ENCODE measurements at regions not wholly inside any gene's neighbourhood (a gene's known extent, or its start where the extent isn't known, plus 50 kb on each side); places are given as distances from the start of the nearest gene placed in this dataset.

GRCh38 chrX:126658447-126658846 is 105.8 kb upstream of the DCAF12L1 start:
- Histone ChIP-seq H2AFZ (ENCODE audit: low read length) (no peak overlapping the region), H3K4me3 (replicated peaks in 1 of 3; ENCODE audit: insufficient read depth in 1 of 3, low read depth in 2 of 3, low read length in 3 of 3) (no peak overlapping the region), H3K27ac (ENCODE audit: extremely low read length, insufficient read depth, low read length) (no peak overlapping the region), H3K36me3 (replicated peaks in 1 of 2; ENCODE audit: control insufficient read depth in 1 of 2, insufficient read depth in 2 of 2, low read length in 2 of 2) (no peaks in the 10 kb centered on the region), H3K27me3 (ENCODE audit: control insufficient read depth in 1 of 2, insufficient read depth in 2 of 2, low read length in 2 of 2) (no peaks in the 10 kb centered on the region), H3K4me1 (ENCODE audit: insufficient read depth, low read length) (no peaks in the 10 kb centered on the region), H4K20me1 (ENCODE audit: insufficient read depth, low read length) (no peaks in the 10 kb centered on the region), H3K4me2 (ENCODE audit: low read depth, low read length) (no peak overlapping the region), H3K79me2 (ENCODE audit: insufficient read depth, low read length) (no peaks in the 10 kb centered on the region), H3K9me3 (ENCODE audit: low read length) (peaks cover 20% of the 10 kb centered on the region), H3K9ac (ENCODE audit: insufficient read depth, low read depth, low read length) (no peak overlapping the region)
- BruUV-seq (replicated peaks): no TSS peak
- DNase-seq (ENCODE audit: low spot score) (no peak), FAIRE-seq (no peak), ATAC-seq (no peak)
- ChIA-PET CTCF (ENCODE audit: low intra/inter-chr PET ratio, low total read pairs) (no interaction called here), POLR2A (no interaction called here)
- WGBS (ENCODE audit: low lambda C conversion rate): 18% methylated on average over 3 of the region's 3 CpGs
- intact Hi-C loops (cut with micrococcal nuclease; ENCODE audit: unreplicated experiment): no loop called here
- in situ Hi-C loops (cut with HindIII; ENCODE audit: extremely low pct_ligation_motif_present, low pct_unique_long_range_greater_than_20kb): no loop called here
- TF ChIP-seq SIN3A (IDR thresholded peaks at IDR 0.05; ENCODE audit: borderline replicate concordance, low read depth, low read length) (no peak), BRF2 (CRISPR knock-in tag; IDR thresholded peaks at IDR 0.05) (no peak), PATZ1 (CRISPR knock-in tag; IDR thresholded peaks at IDR 0.05) (no peak), EHMT2 (IDR thresholded peaks at IDR 0.05; ENCODE audit: borderline replicate concordance, low read depth, low read length) (no peak), DMAP1 (CRISPR knock-in tag; IDR thresholded peaks at IDR 0.05) (no peak), PRMT3 (CRISPR knock-in tag; IDR thresholded peaks at IDR 0.05; ENCODE audit: borderline replicate concordance, low read depth) (no peak), SAP130 (CRISPR knock-in tag; IDR thresholded peaks at IDR 0.05; ENCODE audit: low read depth) (no peak), XRCC5 (optimal IDR thresholded peaks at IDR 0.05; ENCODE audit: low read length) (no peak), KMT2A (CRISPR knock-in tag; IDR thresholded peaks at IDR 0.05) (no peak), ESRRA (CRISPR knock-in tag; IDR thresholded peaks at IDR 0.05; ENCODE audit: low read depth) (no peak), NONO (IDR thresholded peaks at IDR 0.05) (no peak), NONO (CRISPR knock-in tag; conservative IDR thresholded peaks at IDR 0.05) (no peak), MBD4 (IDR thresholded peaks at IDR 0.05; ENCODE audit: borderline replicate concordance, low read length) (no peak), JARID2 (CRISPR knock-in tag; IDR thresholded peaks at IDR 0.05; ENCODE audit: insufficient replicate concordance) (no peak), CSRNP2 (CRISPR knock-in tag; conservative IDR thresholded peaks at IDR 0.05; ENCODE audit: low read depth) (no peak), ZNF609 (CRISPR knock-in tag; IDR thresholded peaks at IDR 0.05; ENCODE audit: borderline replicate concordance) (no peak)

All from HepG2 (cell line).